ENCODE measurements at regions not wholly inside any gene's neighbourhood (a gene's known extent, or its start where the extent isn't known, plus 50 kb on each side); places are given as distances from the start of the nearest gene placed in this dataset.

DNA sequence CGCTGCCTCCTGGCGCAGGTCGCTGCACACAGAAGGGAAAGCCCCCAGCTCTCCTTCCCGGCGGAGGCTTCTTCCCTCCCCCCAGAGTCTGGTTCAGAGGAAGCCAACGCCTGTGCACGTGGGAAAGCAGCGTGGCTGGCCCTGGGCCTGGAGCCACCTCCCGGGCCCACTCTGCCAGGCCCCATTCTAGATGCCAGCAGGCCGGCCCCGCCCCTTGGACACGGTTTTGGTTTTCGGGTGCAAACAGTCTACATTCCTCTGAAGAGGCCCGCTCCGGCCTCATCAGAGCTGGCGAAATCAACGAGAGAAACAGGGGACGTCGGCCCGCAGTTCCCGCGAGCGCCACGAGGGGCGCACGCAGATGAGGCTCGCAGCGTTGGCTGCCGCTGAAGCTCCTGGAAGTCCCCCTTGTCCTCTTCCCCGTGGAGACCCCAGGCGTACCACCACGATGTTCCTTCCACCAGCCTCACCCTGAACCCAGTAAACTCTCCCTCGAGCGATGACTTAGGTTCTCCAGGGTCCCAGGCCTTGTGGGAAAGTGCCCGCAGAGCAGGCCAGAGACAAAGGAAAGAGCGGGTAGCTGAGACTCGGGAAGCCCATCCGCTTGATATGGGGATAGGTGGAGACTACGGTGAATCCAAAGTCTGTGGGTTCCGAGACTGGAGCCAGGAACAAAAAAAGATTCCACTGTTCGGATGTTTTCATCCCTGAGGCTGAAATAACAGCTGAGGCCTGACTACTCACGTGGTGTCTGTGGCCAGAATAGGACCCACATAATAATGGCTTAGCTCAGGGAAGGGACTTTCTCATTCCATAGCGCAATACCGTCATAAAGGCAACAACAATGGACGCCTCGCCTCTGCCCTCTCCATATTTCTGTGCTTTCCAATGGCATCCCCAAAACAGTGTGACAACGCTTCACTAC, 64.2 kb downstream of the KLF4 start:
- peak; percentile 34 for DNase-seq (ENCODE audit: low spot score)

GRCh38 chr9:107423540-107423939, 66.0 kb downstream of the KLF4 start:
- H4K20me1 ChIP-seq (ENCODE audit: insufficient read depth, low read length), result no peaks in the 10 kb centered on the region
- H2AFZ ChIP-seq (ENCODE audit: low read length), result no peak overlapping the region
- no peak overlapping the region for H3K27ac ChIP-seq (ENCODE audit: low read depth, low read length, poor library complexity, severe bottlenecking)
- H3K79me2 ChIP-seq (ENCODE audit: insufficient read depth, low read depth, low read length), result no peaks in the 10 kb centered on the region
- ChIA-PET POLR2A (no interaction called here), CTCF (ENCODE audit: unreplicated experiment) (interaction anchor here (1.3 kb wide), 1 partner anchor 1113 kb away, joined by 3 read pairs; no protein-coding TSS in a partner anchor)
- H3K4me1 ChIP-seq (ENCODE audit: insufficient read depth, low read length, poor library complexity, severe bottlenecking), result no peaks in the 10 kb centered on the region
- no peaks in the 10 kb centered on the region for H3K36me3 ChIP-seq (ENCODE audit: insufficient read depth, low read length)
- no TSS peak for BruUV-seq (replicated peaks)
- no peak overlapping the region for H3K4me3 ChIP-seq (ENCODE audit: low read depth, low read length, poor library complexity, severe bottlenecking)
- DNase-seq (ENCODE audit: low spot score), result no peak
- intact Hi-C loops (cut with micrococcal nuclease; ENCODE audit: unreplicated experiment), result loop anchor here (10.0 kb wide), 1 partner anchor 1341 kb away; no protein-coding TSS in a partner anchor
- TF ChIP-seq, protein P1, sequence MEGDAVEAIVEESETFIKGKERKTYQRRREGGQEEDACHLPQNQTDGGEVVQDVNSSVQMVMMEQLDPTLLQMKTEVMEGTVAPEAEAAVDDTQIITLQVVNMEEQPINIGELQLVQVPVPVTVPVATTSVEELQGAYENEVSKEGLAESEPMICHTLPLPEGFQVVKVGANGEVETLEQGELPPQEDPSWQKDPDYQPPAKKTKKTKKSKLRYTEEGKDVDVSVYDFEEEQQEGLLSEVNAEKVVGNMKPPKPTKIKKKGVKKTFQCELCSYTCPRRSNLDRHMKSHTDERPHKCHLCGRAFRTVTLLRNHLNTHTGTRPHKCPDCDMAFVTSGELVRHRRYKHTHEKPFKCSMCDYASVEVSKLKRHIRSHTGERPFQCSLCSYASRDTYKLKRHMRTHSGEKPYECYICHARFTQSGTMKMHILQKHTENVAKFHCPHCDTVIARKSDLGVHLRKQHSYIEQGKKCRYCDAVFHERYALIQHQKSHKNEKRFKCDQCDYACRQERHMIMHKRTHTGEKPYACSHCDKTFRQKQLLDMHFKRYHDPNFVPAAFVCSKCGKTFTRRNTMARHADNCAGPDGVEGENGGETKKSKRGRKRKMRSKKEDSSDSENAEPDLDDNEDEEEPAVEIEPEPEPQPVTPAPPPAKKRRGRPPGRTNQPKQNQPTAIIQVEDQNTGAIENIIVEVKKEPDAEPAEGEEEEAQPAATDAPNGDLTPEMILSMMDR (conservative IDR thresholded peaks at IDR 0.05; ENCODE audit: low read length), result no peak
- no peak for TF ChIP-seq EZH2phosphoT487 (IDR thresholded peaks at IDR 0.05; ENCODE audit: borderline replicate concordance, low read depth, low read length)
- H3K4me2 ChIP-seq (ENCODE audit: low read length), result no peak overlapping the region
- H3K9me2 ChIP-seq (ENCODE audit: insufficient read depth, low read length), result no peaks in the 10 kb centered on the region
- no peaks in the 10 kb centered on the region for H3K9me3 ChIP-seq (ENCODE audit: low read length)

More for the DNA sequence above, 64.2 kb downstream of the KLF4 start:
- Histone ChIP-seq H3K27ac (ENCODE audit: low read depth, low read length, poor library complexity, severe bottlenecking) (no peak overlapping the region), H3K4me1 (ENCODE audit: insufficient read depth, low read length, poor library complexity, severe bottlenecking) (no peaks in the 10 kb centered on the region), H2AFZ (ENCODE audit: low read length) (peak overlapping the region; percentile 51; the same call in 1 of the 2 replicates), H3K4me3 (ENCODE audit: low read depth, low read length, poor library complexity, severe bottlenecking) (no peak overlapping the region), H4K20me1 (ENCODE audit: insufficient read depth, low read length) (no peaks in the 10 kb centered on the region), H3K4me2 (ENCODE audit: low read length) (peak overlapping the region; percentile 33; the same call in 1 of the 2 replicates), H3K9me3 (ENCODE audit: low read length) (no peaks in the 10 kb centered on the region), H3K9me2 (ENCODE audit: insufficient read depth, low read length) (no peaks in the 10 kb centered on the region), H3K79me2 (ENCODE audit: insufficient read depth, low read depth, low read length) (no peaks in the 10 kb centered on the region), H3K36me3 (ENCODE audit: insufficient read depth, low read length) (no peaks in the 10 kb centered on the region)
- no peak for TF ChIP-seq EZH2phosphoT487 (IDR thresholded peaks at IDR 0.05; ENCODE audit: borderline replicate concordance, low read depth, low read length)
- TF ChIP-seq, protein P1 (conservative IDR thresholded peaks at IDR 0.05; ENCODE audit: low read length), result peak; percentile 82
- CTCF ChIA-PET (ENCODE audit: unreplicated experiment), result no interaction called here
- POLR2A ChIA-PET, result interaction anchor here (0.6 kb wide), 1 partner anchor 276 kb away, joined by 3 read pairs; no protein-coding TSS in a partner anchor
- intact Hi-C loops (cut with micrococcal nuclease; ENCODE audit: unreplicated experiment), result loop anchor here (10.0 kb wide), 1 partner anchor 1339 kb away; no protein-coding TSS in a partner anchor
- no TSS peak for BruUV-seq (replicated peaks)

Data from OCI-LY7 (cell line).